ENCODE measurements at regions not wholly inside any gene's neighbourhood (a gene's known extent, or its start where the extent isn't known, plus 50 kb on each side); places are given as distances from the start of the nearest gene placed in this dataset.

GRCh38 chr17:11082559-11082958 lies 158.5 kb upstream of the SHISA6 start:
- no peak overlapping the region for H3K4me3 Mint-ChIP-seq
- no peak overlapping the region for H3K27ac Mint-ChIP-seq (ENCODE audit: unreplicated experiment)
- TF ChIP-seq, protein P1, sequence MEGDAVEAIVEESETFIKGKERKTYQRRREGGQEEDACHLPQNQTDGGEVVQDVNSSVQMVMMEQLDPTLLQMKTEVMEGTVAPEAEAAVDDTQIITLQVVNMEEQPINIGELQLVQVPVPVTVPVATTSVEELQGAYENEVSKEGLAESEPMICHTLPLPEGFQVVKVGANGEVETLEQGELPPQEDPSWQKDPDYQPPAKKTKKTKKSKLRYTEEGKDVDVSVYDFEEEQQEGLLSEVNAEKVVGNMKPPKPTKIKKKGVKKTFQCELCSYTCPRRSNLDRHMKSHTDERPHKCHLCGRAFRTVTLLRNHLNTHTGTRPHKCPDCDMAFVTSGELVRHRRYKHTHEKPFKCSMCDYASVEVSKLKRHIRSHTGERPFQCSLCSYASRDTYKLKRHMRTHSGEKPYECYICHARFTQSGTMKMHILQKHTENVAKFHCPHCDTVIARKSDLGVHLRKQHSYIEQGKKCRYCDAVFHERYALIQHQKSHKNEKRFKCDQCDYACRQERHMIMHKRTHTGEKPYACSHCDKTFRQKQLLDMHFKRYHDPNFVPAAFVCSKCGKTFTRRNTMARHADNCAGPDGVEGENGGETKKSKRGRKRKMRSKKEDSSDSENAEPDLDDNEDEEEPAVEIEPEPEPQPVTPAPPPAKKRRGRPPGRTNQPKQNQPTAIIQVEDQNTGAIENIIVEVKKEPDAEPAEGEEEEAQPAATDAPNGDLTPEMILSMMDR (conservative IDR thresholded peaks at IDR 0.05) = no peak
- H3K4me1 Mint-ChIP-seq = no peaks in the 10 kb centered on the region
- no peaks in the 10 kb centered on the region for H3K36me3 Mint-ChIP-seq (ENCODE audit: low read depth)
- no peak for DNase-seq (ENCODE audit: low read depth, low spot score)
- H3K9me3 Mint-ChIP-seq = no peaks in the 10 kb centered on the region
- peaks cover 17% of the 10 kb centered on the region for H3K27me3 Mint-ChIP-seq (ENCODE audit: low read depth)

- Mint-ChIP-seq H3K27ac (ENCODE audit: unreplicated experiment) (no peak overlapping the region), H3K9me3 (no peaks in the 10 kb centered on the region), H3K4me3 (no peak overlapping the region), H3K27me3 (ENCODE audit: low read depth) (peaks cover 21% of the 10 kb centered on the region), H3K4me1 (no peaks in the 10 kb centered on the region), H3K36me3 (ENCODE audit: low read depth) (no peaks in the 10 kb centered on the region)
- no peak for DNase-seq (ENCODE audit: low read depth, low spot score)
- TF ChIP-seq, protein P1 (conservative IDR thresholded peaks at IDR 0.05) = no peak
Observed at GRCh38 chr17:11081342-11081741, 159.7 kb upstream of the SHISA6 start.

- Mint-ChIP-seq H3K4me1 (no peaks in the 10 kb centered on the region), H3K36me3 (ENCODE audit: low read depth) (no peaks in the 10 kb centered on the region), H3K27me3 (ENCODE audit: low read depth) (peaks cover 12% of the 10 kb centered on the region), H3K4me3 (no peak overlapping the region), H3K9me3 (no peaks in the 10 kb centered on the region), H3K27ac (ENCODE audit: unreplicated experiment) (no peak overlapping the region)
- no peak for DNase-seq (ENCODE audit: low read depth, low spot score)
- TF ChIP-seq, protein P1 (conservative IDR thresholded peaks at IDR 0.05) = no peak
Observed at GRCh38 chr17:11077673-11078072, 163.3 kb upstream of the SHISA6 start.

- TF ChIP-seq, protein P1 (conservative IDR thresholded peaks at IDR 0.05) = no peak
- H3K27me3 Mint-ChIP-seq (ENCODE audit: low read depth) = peaks cover 23% of the 10 kb centered on the region
Observed at GRCh38 chr17:11074451-11074850, 166.6 kb upstream of the SHISA6 start.

GRCh38 chr17:11056926-11057325 lies 184.1 kb upstream of the SHISA6 start:
- H3K27ac Mint-ChIP-seq (ENCODE audit: unreplicated experiment) = no peak overlapping the region
- no peak overlapping the region for H3K4me3 Mint-ChIP-seq
- peaks cover 7% of the 10 kb centered on the region for H3K9me3 Mint-ChIP-seq
- H3K4me1 Mint-ChIP-seq = no peaks in the 10 kb centered on the region
- no peak for DNase-seq (ENCODE audit: low read depth, low spot score)
- peaks cover 6% of the 10 kb centered on the region for H3K27me3 Mint-ChIP-seq (ENCODE audit: low read depth)
- H3K36me3 Mint-ChIP-seq (ENCODE audit: low read depth) = no peaks in the 10 kb centered on the region
- TF ChIP-seq, protein P1 (conservative IDR thresholded peaks at IDR 0.05) = no peak

More at GRCh38 chr17:11074451-11074850, 166.6 kb upstream of the SHISA6 start:
- Mint-ChIP-seq H3K9me3 (peaks cover 5% of the 10 kb centered on the region), H3K36me3 (ENCODE audit: low read depth) (no peaks in the 10 kb centered on the region), H3K27ac (ENCODE audit: unreplicated experiment) (no peak overlapping the region), H3K4me3 (no peak overlapping the region), H3K4me1 (no peaks in the 10 kb centered on the region)
- DNase-seq (ENCODE audit: low read depth, low spot score) = no peak

DNA sequence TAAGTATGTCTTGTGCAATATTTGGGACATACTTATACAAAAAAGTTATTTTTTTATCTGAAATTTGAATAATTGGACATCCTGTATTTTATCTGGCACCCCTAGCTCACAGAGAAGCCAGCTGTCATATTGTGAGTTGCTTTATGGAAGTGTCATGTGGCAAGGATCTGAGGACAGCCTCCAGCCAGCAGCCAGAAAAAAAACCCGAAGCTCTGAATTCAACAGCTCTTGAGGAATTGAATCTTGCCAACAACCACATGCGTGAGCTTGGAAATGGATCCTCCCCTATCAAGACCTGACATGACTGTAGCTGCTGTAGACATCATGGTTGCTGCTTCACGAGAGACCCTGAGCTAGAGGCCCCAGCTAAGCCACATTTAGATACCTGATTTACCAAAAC lies 187.2 kb upstream of the SHISA6 start:
- no peak for DNase-seq (ENCODE audit: low read depth, low spot score)
- H3K4me1 Mint-ChIP-seq = no peaks in the 10 kb centered on the region
- TF ChIP-seq, protein P1 (conservative IDR thresholded peaks at IDR 0.05) = no peak
- H3K27ac Mint-ChIP-seq (ENCODE audit: unreplicated experiment) = no peak overlapping the region
- peaks cover 2% of the 10 kb centered on the region for H3K9me3 Mint-ChIP-seq
- H3K27me3 Mint-ChIP-seq (ENCODE audit: low read depth) = peaks cover 9% of the 10 kb centered on the region
- H3K36me3 Mint-ChIP-seq (ENCODE audit: low read depth) = no peaks in the 10 kb centered on the region
- H3K4me3 Mint-ChIP-seq = no peak overlapping the region

All from neural crest cell (in vitro differentiated cells).